H1 (cell line): ENCODE measurements at regions not wholly inside any gene's neighbourhood (a gene's known extent, or its start where the extent isn't known, plus 50 kb on each side); places are given as distances from the start of the nearest gene placed in this dataset.

Experiments
- CEBPB ChIP-seq: IDR thresholded peaks from 2 replicates; pipeline ENCODE4 v1.6.1; 2012; ENCODE audit warnings: low read depth, low read length
- CTBP2 ChIP-seq: IDR thresholded peaks from 2 replicates; pipeline ENCODE4 v1.7.0; 2011; ENCODE audit warnings: borderline replicate concordance, mild to moderate bottlenecking, moderate library complexity, mixed read lengths, low read length; ENCODE audit not compliant: insufficient read depth, insufficient read length
- EP300 ChIP-seq, 2 experiments: IDR thresholded peaks; 1 replicate in 1 of 2; 2 replicates in 1 of 2; pipeline ENCODE4 v1.6.1; 2011 to 2012; ENCODE audit warnings: low read depth in 2 of 2, low read length in 2 of 2, mild to moderate bottlenecking in 2 of 2, borderline replicate concordance in 1 of 2, inconsistent platforms in 1 of 2, moderate library complexity in 1 of 2
- KDM1A ChIP-seq: fragments of 200-600, 300-600 bp; sonication (generic); IDR thresholded peaks from 2 replicates; pipeline ENCODE4 v1.7.1; 2016; ENCODE audit warnings: mild to moderate bottlenecking, low read length, borderline replicate concordance
- MAFK ChIP-seq: IDR thresholded peaks from 2 replicates; pipeline ENCODE4 v1.6.1; 2012; ENCODE audit warnings: low read depth, mild to moderate bottlenecking, improper control_type of control experiment, low read length
- NANOG ChIP-seq: IDR thresholded peaks from 2 replicates; pipeline ENCODE4 v1.6.1; 2011; ENCODE audit warnings: low read length, low read depth, mild to moderate bottlenecking, inconsistent platforms; ENCODE audit not compliant: insufficient read depth, poor library complexity, severe bottlenecking
- POLR2A ChIP-seq, 2 experiments: IDR thresholded peaks; 1 replicate in 1 of 2; 2 replicates in 1 of 2; pipeline ENCODE4 v1.6.1; 2011; ENCODE audit warnings: low read depth in 2 of 2, low read length in 2 of 2, mild to moderate bottlenecking in 2 of 2; ENCODE audit errors: control extremely low read depth in 1 of 2
- RFX5 ChIP-seq: IDR thresholded peaks from 2 replicates; pipeline ENCODE4 v1.6.1; 2011; ENCODE audit warnings: low read depth, low read length, improper control_type of control experiment, borderline replicate concordance
- SRF ChIP-seq: IDR thresholded peaks from 2 replicates; pipeline ENCODE4 v1.6.1; 2011; ENCODE audit warnings: mild to moderate bottlenecking, low read depth, low read length, moderate library complexity
- TCF12 ChIP-seq: IDR thresholded peaks from 2 replicates; pipeline ENCODE4 v1.6.1; 2011; ENCODE audit warnings: low read depth, mild to moderate bottlenecking, low read length
- TF ChIP-seq, protein P1 (sequence below), 3 experiments: IDR thresholded peaks; 1 replicate in 2 of 3; 2 replicates in 1 of 3; pipeline versions ENCODE4 v1.5.1 to v1.6.1; 2011; ENCODE audit warnings: low read length in 3 of 3, mild to moderate bottlenecking in 3 of 3, inconsistent platforms in 2 of 3, low read depth in 1 of 3, moderate library complexity in 1 of 3; ENCODE audit not compliant: insufficient read depth in 1 of 3; ENCODE audit errors: control extremely low read depth in 1 of 3
- TF ChIP-seq, protein P2 (sequence below): IDR thresholded peaks from 2 replicates; pipeline ENCODE4 v1.6.1; 2011; ENCODE audit warnings: low read depth, mild to moderate bottlenecking, low read length; ENCODE audit not compliant: insufficient read depth
- TF ChIP-seq, protein P3 (sequence below): IDR thresholded peaks from 2 replicates; pipeline ENCODE4 v1.6.1; 2011; ENCODE audit warnings: low read length, improper control_type of control experiment

GRCh38 chr21:16343776-16344175 is 614.0 kb downstream of the USP25 start:
- TF ChIP-seq NANOG (no peak), SRF (no peak), EP300 (IDR thresholded peaks at IDR 0.05; ENCODE audit: borderline replicate concordance in 1 of 2, low read depth in 2 of 2, low read length in 2 of 2) (no peak), POLR2A (IDR thresholded peaks at IDR 0.05; ENCODE audit: control extremely low read depth in 1 of 2, low read depth in 2 of 2, low read length in 2 of 2) (no peak), KDM1A (no peak), CEBPB (no peak), TCF12 (no peak), RFX5 (no peak), CTBP2 (no peak), MAFK (peak; percentile 65; the same call in 1 of the 2 replicates)
- TF ChIP-seq, protein P1, sequence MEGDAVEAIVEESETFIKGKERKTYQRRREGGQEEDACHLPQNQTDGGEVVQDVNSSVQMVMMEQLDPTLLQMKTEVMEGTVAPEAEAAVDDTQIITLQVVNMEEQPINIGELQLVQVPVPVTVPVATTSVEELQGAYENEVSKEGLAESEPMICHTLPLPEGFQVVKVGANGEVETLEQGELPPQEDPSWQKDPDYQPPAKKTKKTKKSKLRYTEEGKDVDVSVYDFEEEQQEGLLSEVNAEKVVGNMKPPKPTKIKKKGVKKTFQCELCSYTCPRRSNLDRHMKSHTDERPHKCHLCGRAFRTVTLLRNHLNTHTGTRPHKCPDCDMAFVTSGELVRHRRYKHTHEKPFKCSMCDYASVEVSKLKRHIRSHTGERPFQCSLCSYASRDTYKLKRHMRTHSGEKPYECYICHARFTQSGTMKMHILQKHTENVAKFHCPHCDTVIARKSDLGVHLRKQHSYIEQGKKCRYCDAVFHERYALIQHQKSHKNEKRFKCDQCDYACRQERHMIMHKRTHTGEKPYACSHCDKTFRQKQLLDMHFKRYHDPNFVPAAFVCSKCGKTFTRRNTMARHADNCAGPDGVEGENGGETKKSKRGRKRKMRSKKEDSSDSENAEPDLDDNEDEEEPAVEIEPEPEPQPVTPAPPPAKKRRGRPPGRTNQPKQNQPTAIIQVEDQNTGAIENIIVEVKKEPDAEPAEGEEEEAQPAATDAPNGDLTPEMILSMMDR (IDR thresholded peaks at IDR 0.05; ENCODE audit: control extremely low read depth in 1 of 3, insufficient read depth in 1 of 3, low read depth in 1 of 3, low read length in 3 of 3): no peak
- TF ChIP-seq, protein P2, sequence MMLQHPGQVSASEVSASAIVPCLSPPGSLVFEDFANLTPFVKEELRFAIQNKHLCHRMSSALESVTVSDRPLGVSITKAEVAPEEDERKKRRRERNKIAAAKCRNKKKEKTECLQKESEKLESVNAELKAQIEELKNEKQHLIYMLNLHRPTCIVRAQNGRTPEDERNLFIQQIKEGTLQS: no peak
- TF ChIP-seq, protein P3, sequence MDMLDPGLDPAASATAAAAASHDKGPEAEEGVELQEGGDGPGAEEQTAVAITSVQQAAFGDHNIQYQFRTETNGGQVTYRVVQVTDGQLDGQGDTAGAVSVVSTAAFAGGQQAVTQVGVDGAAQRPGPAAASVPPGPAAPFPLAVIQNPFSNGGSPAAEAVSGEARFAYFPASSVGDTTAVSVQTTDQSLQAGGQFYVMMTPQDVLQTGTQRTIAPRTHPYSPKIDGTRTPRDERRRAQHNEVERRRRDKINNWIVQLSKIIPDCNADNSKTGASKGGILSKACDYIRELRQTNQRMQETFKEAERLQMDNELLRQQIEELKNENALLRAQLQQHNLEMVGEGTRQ: no peak
